Liver (tissue), 8 donors: ENCODE measurements at regions not wholly inside any gene's neighbourhood (a gene's known extent, or its start where the extent isn't known, plus 50 kb on each side); places are given as distances from the start of the nearest gene placed in this dataset.

ENCODE experiments used
- DNase-seq: peaks from one replicate; pipeline ENCODE4 v3.0.0-alpha.2; 2017; ENCODE audit warnings: low spot score
- H3K27ac ChIP-seq, 2 donors: one replicate each; pipeline ENCODE4 v1.7.0; 2013; ENCODE audit warnings: inconsistent platforms in 2 of 2, low read length in 2 of 2, control low read depth in 1 of 2, low read depth in 1 of 2, mild to moderate bottlenecking in 1 of 2
- H3K27me3 ChIP-seq, 4 donors: one replicate each; pipeline versions ENCODE4 v1.6.1 to v1.7.0; 2013; ENCODE audit warnings: low read length in 3 of 4, inconsistent platforms in 1 of 4, mild to moderate bottlenecking in 1 of 4, moderate library complexity in 1 of 4; ENCODE audit not compliant: control insufficient read depth in 4 of 4, insufficient read depth in 4 of 4
- H3K36me3 ChIP-seq, 4 donors: one replicate each; pipeline versions ENCODE4 v1.6.1 to v1.7.0; 2013; ENCODE audit warnings: low read length in 3 of 4, mild to moderate bottlenecking in 3 of 4, low read depth in 1 of 4, moderate library complexity in 1 of 4; ENCODE audit not compliant: control insufficient read depth in 4 of 4, insufficient read depth in 3 of 4
- H3K4me1 ChIP-seq, 4 donors: one replicate each; pipeline versions ENCODE4 v1.6.1 to v1.7.0; 2013; ENCODE audit warnings: low read length in 3 of 4, mild to moderate bottlenecking in 3 of 4, moderate library complexity in 1 of 4; ENCODE audit not compliant: control insufficient read depth in 4 of 4, insufficient read depth in 4 of 4
- H3K4me3 ChIP-seq, 3 donors: one replicate each; pipeline versions ENCODE4 v1.6.1 to v1.7.0; 2013; ENCODE audit warnings: low read length in 3 of 3, control low read depth in 1 of 3, low read depth in 1 of 3, mild to moderate bottlenecking in 1 of 3
- H3K9ac ChIP-seq, 2 donors: one replicate each; pipeline ENCODE4 v1.7.0; 2013; ENCODE audit warnings: low read length in 2 of 2, mild to moderate bottlenecking in 2 of 2, moderate library complexity in 2 of 2, control low read depth in 1 of 2, low read depth in 1 of 2
- H3K9me3 ChIP-seq, 4 donors: one replicate each; pipeline versions ENCODE4 v1.6.1 to v1.7.0; 2013; ENCODE audit warnings: low read length in 3 of 4; ENCODE audit not compliant: control insufficient read depth in 4 of 4
- ATF3 ChIP-seq: IDR thresholded peaks from 2 replicates; pipeline ENCODE4 v1.6.1; 2016; ENCODE audit warnings: antibody characterized with exemption
- CTCF ChIP-seq: fragments of 150-350 bp; IDR thresholded peaks from 2 replicates; pipeline ENCODE4 v1.5.1; 2017; ENCODE audit warnings: improper control_type of control experiment, low read depth, low read length; ENCODE audit not compliant: missing input control
- EGR1 ChIP-seq, 2 donors: IDR thresholded peaks; 2 replicates each; pipeline ENCODE4 v1.6.1; 2016 to 2018; ENCODE audit warnings: antibody characterized with exemption in 2 of 2, low read depth in 2 of 2
- FOXA1 ChIP-seq: IDR thresholded peaks from 2 replicates; pipeline ENCODE4 v1.6.1; 2016; ENCODE audit warnings: antibody characterized with exemption
- FOXA2 ChIP-seq: IDR thresholded peaks from 2 replicates; pipeline ENCODE4 v1.6.1; 2016; ENCODE audit warnings: antibody characterized with exemption
- GABPA ChIP-seq, 2 donors: IDR thresholded peaks in 1 of 2; conservative IDR thresholded peaks in 1 of 2; 2 replicates each; pipeline ENCODE4 v1.6.1; 2016; ENCODE audit warnings: antibody characterized with exemption in 2 of 2, mild to moderate bottlenecking in 1 of 2, moderate library complexity in 1 of 2
- HNF4A ChIP-seq, 2 donors: conservative IDR thresholded peaks; 2 replicates each; pipeline ENCODE4 v1.6.1; 2016; ENCODE audit warnings: antibody characterized with exemption in 2 of 2, mild to moderate bottlenecking in 2 of 2
- HNF4G ChIP-seq: IDR thresholded peaks from 2 replicates; pipeline ENCODE4 v1.6.1; 2016; ENCODE audit warnings: antibody characterized with exemption
- JUND ChIP-seq, 2 donors: IDR thresholded peaks; 2 replicates each; pipeline ENCODE4 v1.6.1; 2016; ENCODE audit warnings: antibody characterized with exemption in 2 of 2
- MAX ChIP-seq: IDR thresholded peaks from 2 replicates; pipeline ENCODE4 v1.6.1; 2016; ENCODE audit warnings: antibody characterized with exemption
- NR2F2 ChIP-seq: IDR thresholded peaks from 2 replicates; pipeline ENCODE4 v1.6.1; 2016; ENCODE audit warnings: antibody characterized with exemption
- RAD21 ChIP-seq, 2 donors: IDR thresholded peaks; 2 replicates each; pipeline ENCODE4 v1.6.1; 2016; ENCODE audit warnings: antibody characterized with exemption in 2 of 2, mild to moderate bottlenecking in 2 of 2
- REST ChIP-seq: IDR thresholded peaks from 2 replicates; pipeline ENCODE4 v1.6.1; 2016; ENCODE audit warnings: antibody characterized with exemption, mild to moderate bottlenecking
- RXRA ChIP-seq, 2 donors: IDR thresholded peaks; 2 replicates each; pipeline ENCODE4 v1.6.1; 2017 to 2018; ENCODE audit warnings: antibody characterized with exemption in 2 of 2, mild to moderate bottlenecking in 1 of 2
- SP1 ChIP-seq: IDR thresholded peaks from 2 replicates; pipeline ENCODE4 v1.6.1; 2018; ENCODE audit warnings: antibody characterized with exemption, mild to moderate bottlenecking
- TAF1 ChIP-seq: conservative IDR thresholded peaks from 2 replicates; pipeline ENCODE4 v1.6.1; 2016; ENCODE audit warnings: antibody characterized with exemption, mild to moderate bottlenecking
- YY1 ChIP-seq: IDR thresholded peaks from 2 replicates; pipeline ENCODE4 v1.6.1; 2016; ENCODE audit warnings: antibody characterized with exemption, mild to moderate bottlenecking
- ZBTB33 ChIP-seq: IDR thresholded peaks from 2 replicates; pipeline ENCODE4 v1.6.1; 2016; ENCODE audit warnings: antibody characterized with exemption
- WGBS: extraction: QIAGEN DNeasy Blood & Tissue Kit; methylation state at CpG from one replicate; pipeline ENCODE4 v1.1.7; 2013; 5-methylcytosine and 5-hydroxymethylcytosine counted together
- donor health status: healthy.
- donor health status: healthy.
- donor health status: healthy.
- donor health status: healthy.
- donor health status: healthy.

- no peak for DNase-seq
- TF ChIP-seq MAX = no peak
- no peak for TF ChIP-seq JUND (IDR thresholded peaks at IDR 0.05)
- no peak for TF ChIP-seq RXRA (IDR thresholded peaks at IDR 0.05)
- no peak for TF ChIP-seq FOXA1
- TF ChIP-seq RAD21 (IDR thresholded peaks at IDR 0.05) = no peak
- no peak for TF ChIP-seq HNF4A (conservative IDR thresholded peaks at IDR 0.05)
- no peak for TF ChIP-seq CTCF
- no peak for TF ChIP-seq TAF1
- no peak for TF ChIP-seq ZBTB33
- TF ChIP-seq FOXA2 = no peak
- TF ChIP-seq HNF4G = no peak
- no peak for TF ChIP-seq YY1
- TF ChIP-seq GABPA (IDR thresholded peaks at IDR 0.05 in 1 of 2, conservative IDR thresholded peaks at IDR 0.05 in 1 of 2) = no peak
- no peak for TF ChIP-seq SP1
- TF ChIP-seq NR2F2 = no peak
- no peak for TF ChIP-seq REST
- no peak for TF ChIP-seq EGR1 (IDR thresholded peaks at IDR 0.05; ENCODE audit: low read depth in 2 of 2)
- no peak for TF ChIP-seq ATF3
- Histone ChIP-seq H3K27ac (no peak overlapping the region), H3K36me3 (no peaks in the 10 kb centered on the region), H3K4me1 (no peaks in the 10 kb centered on the region), H3K9me3 (no peaks in the 10 kb centered on the region), H3K27me3 (no peaks in the 10 kb centered on the region), H3K4me3 (no peak overlapping the region), H3K9ac (no peak overlapping the region)
- WGBS = 76% methylated on average over 3 of the region's 3 CpGs
These were observed 683.0 kb downstream of the DSC3 start for GRCh38 chr18:30359521-30359920.

- H3K9ac ChIP-seq = no peak overlapping the region
- DNase-seq = no peak
- H3K27me3 ChIP-seq = no peaks in the 10 kb centered on the region
- no peaks in the 10 kb centered on the region for H3K36me3 ChIP-seq
- no peak overlapping the region for H3K27ac ChIP-seq
- no peaks in the 10 kb centered on the region for H3K4me1 ChIP-seq
- no peaks in the 10 kb centered on the region for H3K9me3 ChIP-seq
- H3K4me3 ChIP-seq = no peak overlapping the region
- TF ChIP-seq TAF1 = no peak
- no peak for TF ChIP-seq HNF4A (conservative IDR thresholded peaks at IDR 0.05)
- TF ChIP-seq SP1 = no peak
- no peak for TF ChIP-seq FOXA1
- TF ChIP-seq ZBTB33 = no peak
- TF ChIP-seq GABPA (IDR thresholded peaks at IDR 0.05 in 1 of 2, conservative IDR thresholded peaks at IDR 0.05 in 1 of 2) = no peak
- no peak for TF ChIP-seq RXRA (IDR thresholded peaks at IDR 0.05)
- no peak for TF ChIP-seq NR2F2
- no peak for TF ChIP-seq MAX
- no peak for TF ChIP-seq YY1
- no peak for TF ChIP-seq EGR1 (IDR thresholded peaks at IDR 0.05; ENCODE audit: low read depth in 2 of 2)
- no peak for TF ChIP-seq REST
- no peak for TF ChIP-seq HNF4G
These were observed 684.0 kb downstream of the DSC3 start for GRCh38 chr18:30358555-30358954.
